HG02623 (cell line): ENCODE measurements at regions not wholly inside any gene's neighbourhood (a gene's known extent, or its start where the extent isn't known, plus 50 kb on each side); places are given as distances from the start of the nearest gene placed in this dataset.
"Not testable (repeated sequence)": the region's sequence is repeated elsewhere in the genome, so short reads cannot be mapped to it uniquely, and the experiment has no call there.

Source experiments
- ATAC-seq: cut with Tn5 transposase; IDR thresholded peaks from one replicate; pipeline ENCODE4 v1.9.1; 2021; ENCODE audit warnings: moderate library complexity; ENCODE audit not compliant: unreplicated experiment

DNA sequence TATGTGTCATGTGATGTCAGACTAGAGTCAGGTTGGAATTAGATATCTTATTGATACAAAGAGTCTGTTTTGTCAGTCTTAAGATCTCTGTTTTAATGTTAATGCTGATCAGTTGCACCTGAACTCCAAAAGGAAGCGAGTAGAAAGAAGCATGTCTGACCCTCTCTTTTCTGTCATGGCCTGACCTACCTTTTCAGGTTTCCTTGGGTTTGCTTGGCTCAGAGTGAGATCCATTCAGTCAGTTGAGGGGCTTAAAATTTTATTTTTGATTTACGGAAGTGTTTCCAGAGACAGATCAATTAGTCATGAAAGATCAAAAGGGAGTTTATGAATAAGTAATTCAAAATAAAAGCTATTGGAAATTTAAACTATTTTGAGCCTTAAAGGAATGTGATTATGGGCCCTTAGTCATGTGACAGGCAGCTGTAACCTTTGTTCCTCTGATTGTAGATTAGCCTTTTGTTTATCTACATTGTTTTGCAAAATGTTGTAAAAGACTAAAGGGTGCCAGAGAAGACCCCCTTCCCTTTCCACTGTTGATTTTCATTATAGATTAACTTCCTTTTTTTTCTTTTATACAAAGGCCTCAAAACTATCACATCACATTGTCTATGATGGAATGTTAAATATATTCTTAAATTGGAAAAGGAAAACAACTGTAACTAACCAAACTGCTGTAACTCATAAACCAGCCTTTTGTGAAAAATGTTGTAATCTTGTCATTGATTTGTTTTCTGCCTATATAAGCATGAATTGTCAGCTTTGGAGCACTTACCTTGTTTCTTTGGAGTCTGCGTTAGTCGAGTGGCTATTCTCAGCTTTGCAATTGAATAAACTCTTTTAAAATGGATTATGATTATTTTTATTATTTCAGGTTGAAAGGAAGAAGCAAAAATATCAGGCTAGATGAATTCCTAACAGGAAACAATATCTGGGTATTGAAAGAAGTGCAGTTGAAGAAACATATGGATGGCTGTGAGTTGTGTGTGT, 195.5 kb upstream of the MBL2 start:
- no peak for ATAC-seq

DNA sequence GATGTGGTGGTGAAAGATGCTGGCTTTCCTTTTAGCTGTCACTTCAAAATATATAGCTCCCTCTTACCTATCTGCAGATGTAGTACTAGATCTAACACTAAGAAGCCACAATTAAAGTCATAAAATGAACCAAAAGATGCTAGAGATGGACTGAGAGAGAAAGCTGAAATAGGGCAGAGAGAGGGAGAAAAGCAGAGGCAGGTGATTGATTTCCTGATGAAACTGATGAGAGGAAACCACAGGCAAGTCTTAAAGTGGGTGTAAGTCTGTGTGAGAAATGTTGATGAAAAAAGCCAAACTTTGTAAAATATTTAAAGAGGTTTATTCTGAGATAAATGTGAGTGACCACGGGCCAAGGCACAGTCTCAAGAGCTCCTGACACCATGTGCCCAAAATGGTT, 194.3 kb upstream of the MBL2 start:
- ATAC-seq, result no peak

DNA sequence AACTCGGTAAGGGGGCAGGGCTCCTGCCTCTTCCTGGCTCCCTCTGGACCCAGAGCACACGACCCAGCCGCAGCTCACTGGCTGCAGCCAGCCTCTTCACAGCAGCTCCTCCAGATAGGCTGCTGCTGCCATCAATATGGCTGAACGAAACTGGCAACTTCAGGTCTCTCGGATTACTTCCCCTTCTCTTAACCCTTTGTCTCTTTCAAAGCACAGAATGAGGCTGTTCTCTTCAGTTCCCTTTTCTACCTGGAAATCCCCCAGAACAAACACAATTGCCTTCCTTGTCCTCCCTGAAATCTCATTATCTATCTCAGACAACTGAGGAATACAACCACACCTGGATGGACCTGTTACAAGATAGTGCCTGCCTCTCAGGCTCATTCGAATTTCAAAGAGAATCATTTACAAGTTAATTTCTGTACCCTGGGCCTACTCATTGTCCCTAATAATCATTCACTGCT, 193.4 kb upstream of the MBL2 start:
- ATAC-seq, result peak; percentile 99

DNA sequence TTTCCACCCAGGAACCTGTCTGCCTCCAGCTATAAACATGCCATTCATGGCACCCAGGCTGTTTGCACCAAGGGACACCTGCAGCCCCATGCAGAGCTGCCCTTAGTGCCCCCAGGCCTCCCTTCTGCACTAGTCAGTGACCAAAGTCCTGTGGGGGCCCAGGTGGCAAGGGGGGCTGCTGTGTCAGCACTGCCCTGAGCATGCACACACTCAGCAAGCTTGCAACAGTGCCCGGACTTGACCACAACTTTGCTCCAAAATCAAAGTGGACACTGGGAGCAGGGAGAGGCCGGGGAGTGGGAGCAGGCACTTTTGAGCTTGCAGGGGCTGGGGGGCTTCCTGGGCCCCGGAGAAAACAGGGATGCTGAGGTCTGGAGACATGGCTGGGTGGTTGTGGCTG, 192.9 kb upstream of the MBL2 start:
- ATAC-seq, result no peak

DNA sequence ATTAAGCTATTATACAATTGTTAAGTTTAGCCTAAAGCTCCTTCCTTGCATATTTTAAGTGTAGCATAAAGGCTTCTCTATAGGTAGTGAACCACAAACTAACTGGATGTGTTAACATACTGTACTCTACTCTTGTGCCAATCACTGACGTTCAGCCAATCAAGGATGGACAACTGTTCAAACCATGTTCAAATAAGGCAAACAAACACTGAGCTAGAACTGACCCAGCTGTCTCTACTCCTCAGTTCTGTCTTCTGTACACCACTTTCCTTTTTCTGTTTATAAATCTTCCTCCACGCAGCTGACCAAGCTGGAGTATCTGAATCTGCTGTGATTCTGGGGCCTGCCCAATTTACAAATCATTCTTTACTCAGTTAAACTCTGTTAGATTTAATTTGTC, 188.7 kb upstream of the MBL2 start:
- ATAC-seq, result no peak

DNA sequence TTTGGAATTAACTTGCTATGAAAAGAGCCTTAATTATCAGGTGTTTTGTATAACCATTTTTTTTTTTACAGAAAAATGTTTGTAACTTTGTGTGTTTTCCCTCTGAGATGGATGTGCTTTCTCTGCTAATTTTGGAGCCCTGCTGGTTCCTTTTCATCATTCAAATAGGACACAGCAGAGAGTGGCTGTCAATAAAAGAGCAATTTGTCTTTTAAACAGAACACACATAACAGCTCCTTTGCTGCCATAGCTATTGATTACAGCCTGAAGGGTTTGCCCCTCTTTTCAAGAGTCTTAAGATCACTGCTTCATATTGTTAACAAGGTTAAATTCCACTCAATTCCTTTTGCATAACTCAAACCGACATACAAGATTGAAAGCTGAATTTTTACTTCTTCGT, 187.2 kb upstream of the MBL2 start:
- ATAC-seq, result no peak

DNA sequence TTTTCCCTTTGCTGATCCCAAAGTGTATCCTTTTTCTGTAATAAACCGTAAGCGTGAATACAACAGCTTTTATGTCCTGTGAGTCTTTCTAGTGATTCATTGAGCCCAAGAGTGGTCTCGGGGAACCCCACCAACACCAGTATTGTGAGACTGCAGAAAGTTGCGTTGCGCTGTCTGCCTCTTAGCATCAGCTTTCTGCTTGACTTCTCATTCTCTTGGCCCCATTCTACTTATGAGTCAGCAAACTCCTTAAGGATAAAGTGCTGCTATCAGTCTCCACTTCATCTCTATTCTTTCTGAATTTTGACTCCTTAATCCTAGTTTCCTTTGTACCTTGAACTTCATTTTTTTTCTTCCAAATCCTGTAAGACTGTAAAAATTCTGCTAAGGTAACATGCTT, 184.3 kb upstream of the MBL2 start:
- ATAC-seq, result no peak

DNA sequence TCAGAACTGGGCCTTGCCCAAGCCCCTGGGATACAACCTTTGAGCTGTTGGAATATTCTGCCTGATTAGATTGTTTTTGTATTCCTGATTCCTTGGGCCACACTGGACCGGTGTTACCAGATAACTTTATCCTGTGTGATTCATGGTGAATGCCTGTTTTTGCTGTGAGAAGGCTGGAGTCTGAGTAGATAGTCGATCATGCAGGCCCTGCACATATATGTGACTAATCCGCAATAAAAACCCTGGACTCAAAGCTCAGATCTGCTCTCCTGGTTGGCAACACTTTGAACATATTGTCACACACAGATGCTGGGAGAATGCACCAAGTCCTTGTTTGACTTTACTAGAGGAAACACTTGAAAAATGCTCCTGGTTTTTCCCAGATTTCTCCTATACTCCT, 183.9 kb upstream of the MBL2 start:
- no peak for ATAC-seq

DNA sequence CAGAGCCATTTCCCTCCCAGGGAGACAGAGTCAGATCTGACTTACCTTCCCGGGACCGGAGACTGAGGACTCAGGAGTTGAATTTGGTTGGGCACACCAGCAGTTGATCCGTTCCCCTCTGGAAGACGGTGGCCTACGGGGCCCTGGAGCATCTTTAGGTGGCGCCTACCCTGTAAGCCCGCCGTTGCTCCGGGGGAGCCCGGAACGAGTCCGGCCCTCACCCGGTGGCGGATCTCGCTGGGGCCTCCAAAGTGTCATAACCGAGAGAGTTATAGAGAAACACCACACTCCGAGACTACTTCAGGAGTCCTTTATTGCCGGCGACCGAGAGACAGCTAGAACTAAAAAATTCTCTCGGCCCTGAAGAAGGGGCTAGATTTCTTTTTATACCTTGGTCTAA, 182.8 kb upstream of the MBL2 start:
- no peak for ATAC-seq

DNA sequence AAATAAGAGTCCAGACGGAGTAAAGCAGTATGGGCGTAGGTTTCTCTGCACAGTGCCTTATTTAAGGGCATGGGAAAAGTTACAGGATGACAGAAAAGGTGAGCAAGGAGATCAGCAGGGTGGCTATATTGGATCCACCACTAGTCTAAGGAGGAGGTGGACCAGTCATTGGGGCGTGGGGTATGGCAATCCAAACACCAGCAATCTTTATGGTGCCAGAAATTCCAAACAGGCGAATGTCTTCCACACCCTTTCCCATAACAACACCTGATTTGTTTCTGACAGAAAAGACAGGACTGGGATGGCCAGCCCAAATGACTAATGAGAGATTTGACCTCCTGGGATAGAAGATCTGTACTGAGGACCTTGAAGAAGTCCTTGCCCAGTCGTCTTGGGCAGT, 181.8 kb upstream of the MBL2 start:
- no peak for ATAC-seq

DNA sequence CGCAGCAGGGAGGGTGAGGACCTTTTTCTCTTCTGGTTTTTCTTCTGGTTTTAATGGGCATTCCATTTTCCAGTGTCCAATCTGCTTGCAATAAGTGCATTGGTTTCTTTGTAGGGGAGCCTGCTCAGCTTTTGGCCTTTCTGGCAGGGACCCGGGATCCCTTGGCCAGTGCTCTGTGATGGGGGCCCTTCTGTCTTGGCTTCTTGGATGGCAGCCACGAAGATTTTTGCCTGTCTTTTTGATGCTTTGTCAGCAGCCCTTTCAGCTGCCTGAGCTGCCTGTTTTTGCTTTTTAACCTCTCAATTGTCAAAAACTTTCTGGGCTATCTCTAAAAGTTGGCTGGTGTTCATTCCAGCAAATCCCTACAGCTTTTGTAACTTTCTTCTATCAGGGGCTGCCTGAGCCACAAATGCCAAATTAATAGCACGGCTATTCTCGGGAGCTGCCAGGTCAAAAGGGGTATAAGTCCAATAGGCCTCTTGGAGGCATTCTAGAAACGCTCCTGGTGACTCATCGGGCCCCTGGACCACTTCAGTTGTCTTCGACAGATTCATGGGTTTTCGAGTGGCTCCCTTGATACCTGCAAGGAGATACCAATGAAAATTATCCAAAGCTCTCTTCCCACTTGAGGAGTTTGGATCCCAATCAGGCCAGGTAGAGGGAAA, 179.9 kb upstream of the MBL2 start:
- ATAC-seq, result no peak

DNA sequence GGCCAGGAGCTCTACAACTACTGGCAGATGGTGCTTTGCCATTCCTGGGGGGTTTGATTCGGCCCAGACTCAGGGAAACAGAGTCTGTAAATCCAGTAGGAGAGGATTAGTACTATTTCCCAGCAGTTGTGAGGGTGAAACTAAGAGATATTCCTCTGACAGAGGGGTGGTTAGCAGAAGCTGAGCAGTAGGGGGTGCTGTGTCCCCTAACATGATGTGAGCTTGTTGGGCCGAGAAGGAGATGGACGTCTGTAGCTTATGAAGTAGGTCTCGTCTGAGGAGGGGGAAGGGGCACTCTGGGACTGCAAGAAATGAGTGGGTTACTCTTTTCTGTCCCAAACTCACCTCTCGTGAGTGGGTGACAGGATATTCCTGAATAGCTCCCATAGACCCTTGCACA, 179.2 kb upstream of the MBL2 start:
- ATAC-seq, result peak; percentile 98

DNA sequence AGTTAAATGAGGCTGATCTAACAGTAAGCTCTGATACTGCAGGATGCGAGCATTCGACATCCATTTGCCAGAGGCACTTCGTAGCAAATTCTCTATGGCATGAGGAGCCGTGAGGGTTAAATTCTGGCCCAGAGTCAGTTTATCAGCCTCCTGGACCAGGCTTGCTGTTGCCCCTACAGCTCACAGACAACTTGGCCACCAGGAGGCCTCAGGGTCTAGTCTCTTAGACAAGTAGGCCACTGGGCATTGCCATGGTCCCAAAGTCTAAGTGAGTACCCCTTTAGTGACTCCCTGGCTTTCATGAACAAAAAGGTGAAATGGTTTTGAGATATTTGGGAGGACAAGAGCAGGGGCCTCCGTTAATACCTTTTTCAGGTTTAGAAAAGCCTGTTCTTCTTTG, 178.0 kb upstream of the MBL2 start:
- no peak for ATAC-seq

DNA sequence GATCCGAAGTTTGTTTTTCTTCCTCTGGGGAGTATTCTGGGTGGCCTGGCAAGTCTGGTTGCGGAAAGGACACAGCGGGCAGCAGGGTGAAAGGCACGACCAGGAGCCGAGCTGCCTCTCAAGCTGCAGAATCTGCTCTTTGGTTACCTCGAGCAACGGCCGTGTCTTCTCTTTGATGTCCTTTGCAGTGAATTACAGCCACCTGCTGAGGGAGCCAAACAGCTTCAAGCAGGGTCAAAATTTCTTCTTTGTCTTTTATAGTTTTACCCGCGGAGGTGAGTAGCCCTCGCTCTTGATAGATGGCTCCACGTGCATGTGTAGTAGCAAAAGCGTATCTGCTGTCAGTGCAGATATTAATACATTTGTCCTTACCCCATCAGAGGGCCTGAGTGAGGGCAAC, 177.3 kb upstream of the MBL2 start:
- no peak for ATAC-seq

DNA sequence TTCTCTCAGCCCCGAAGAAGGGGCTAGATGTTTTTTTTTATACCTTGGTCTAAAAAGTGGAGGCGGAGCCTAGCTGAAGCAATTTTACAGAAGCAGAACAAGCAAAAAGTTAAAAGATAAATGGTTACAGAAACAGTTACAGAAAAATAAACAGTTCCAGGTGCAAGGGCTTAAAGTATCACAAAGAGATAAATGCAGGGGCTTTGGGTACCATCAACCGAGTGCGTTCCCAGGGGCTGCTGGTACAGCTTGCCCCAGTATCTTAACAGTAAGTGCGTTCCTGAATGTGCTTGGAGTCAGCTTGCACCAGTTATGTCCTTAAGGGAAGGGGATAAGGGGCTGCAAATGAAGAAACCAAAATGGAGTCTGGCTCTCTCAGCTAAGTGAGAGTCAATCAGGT, 173.9 kb upstream of the MBL2 start:
- no peak for ATAC-seq

DNA sequence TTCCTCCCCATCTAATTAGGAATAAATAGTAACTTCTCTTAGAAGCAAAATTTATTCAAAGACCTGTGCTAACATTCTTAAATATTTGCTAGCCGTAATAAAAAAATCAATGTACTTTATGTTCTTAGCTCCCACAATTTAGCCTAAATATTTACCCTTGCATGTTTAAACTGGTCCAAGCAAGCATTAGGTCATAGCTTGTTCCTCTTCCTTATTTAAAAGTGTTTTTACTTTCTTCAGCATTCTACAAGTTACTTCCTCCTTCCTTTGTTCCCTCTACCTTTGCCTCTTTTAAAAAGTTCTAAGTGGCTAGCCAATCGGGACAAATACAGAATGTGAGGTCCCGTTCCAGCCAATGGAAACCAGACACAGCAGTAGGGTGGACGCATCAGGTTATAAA, 172.9 kb upstream of the MBL2 start:
- not testable (repeated sequence) for ATAC-seq

DNA sequence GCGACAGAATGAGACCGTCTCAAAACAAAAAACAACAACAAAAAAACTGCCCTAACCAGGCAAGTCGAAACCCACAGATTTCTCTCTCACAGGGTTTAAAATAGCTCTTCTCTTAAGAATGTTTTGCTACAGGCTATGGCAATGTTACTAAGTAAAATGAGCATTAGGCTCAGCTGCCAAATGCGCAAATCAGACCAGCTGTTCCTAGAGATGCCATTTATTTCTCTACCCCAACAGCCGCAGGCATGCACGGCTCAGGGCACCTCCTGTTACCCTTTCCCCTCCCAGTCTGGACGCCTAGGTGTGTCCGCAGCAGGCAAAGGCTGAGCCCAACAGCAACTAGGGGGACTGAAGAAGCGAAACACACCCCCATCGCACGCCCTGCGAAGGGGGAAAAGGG, 168.3 kb upstream of the MBL2 start:
- no peak for ATAC-seq

DNA sequence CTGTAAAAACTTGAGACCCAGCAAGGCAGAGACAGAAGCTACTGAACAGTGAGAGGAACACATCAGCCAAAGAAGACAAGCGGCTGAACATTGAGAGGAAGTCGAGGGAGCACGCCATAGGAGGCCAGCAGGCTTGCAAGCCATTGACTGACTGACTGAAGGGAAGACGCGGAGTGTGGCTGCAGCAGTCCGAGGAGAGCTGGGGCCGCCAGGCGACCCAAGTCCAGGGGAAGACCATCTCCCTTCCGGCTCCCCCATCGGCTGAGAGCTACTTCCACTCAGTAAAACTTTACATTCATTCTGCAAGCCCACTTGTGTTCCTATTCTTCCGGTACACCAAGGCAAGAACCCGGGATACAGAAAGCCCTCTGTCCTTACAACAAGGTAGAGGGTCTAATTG, 167.3 kb upstream of the MBL2 start:
- no peak for ATAC-seq

DNA sequence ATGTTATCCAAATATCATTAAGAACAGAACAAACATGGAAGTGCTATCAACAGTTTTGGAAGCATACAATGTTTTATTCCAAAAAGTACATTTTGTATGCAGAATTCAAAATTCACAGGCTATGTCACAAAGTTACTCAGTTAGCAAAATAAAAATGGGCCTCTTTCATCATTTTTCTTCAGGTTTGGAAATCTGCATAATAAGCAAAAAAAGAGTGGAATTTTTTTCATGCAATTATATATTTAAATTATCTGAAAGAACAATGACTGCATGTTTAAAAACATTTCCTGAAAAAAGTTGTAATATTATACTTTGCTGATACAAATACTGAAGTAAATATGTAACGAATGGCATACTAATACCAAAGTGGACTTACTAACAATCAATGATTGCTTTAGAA, 161.2 kb upstream of the MBL2 start:
- no peak for ATAC-seq

DNA sequence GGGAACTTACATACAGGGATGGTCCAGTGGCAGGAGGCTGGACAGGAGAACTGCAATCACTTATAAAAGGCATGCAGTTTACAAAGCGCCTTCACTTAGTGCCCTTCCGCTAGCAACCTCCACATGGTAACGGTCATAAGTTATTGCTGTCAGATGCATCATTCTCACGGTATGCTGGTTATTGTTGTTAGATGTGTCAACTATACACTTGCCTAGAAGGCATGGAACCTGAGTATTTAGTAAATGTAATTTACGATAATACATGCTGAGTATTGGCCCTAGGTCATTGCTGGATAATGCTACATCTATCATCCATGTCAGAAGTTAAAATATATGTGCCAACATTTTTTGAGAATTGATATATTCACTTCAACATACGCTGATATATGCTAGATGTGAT, 155.1 kb upstream of the MBL2 start:
- no peak for ATAC-seq

DNA sequence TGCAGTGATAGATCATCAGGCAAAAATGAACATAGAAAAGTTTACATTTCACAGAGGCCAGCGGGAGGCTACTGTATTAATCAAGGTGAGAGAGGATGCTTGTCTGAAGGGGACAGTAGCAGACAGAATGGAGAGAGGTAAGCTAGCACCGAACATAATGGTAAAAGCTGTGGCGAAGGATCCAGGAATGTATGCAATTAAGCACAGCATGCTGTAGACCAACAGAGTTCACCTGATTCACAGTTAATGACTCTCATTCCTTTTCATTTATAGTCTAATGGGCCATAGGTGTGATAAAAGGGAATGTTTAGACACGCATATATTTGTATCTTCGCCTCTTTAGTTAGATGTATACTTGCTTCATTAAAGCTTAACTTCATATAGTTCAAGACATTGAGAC, 150.9 kb upstream of the MBL2 start:
- no peak for ATAC-seq

DNA sequence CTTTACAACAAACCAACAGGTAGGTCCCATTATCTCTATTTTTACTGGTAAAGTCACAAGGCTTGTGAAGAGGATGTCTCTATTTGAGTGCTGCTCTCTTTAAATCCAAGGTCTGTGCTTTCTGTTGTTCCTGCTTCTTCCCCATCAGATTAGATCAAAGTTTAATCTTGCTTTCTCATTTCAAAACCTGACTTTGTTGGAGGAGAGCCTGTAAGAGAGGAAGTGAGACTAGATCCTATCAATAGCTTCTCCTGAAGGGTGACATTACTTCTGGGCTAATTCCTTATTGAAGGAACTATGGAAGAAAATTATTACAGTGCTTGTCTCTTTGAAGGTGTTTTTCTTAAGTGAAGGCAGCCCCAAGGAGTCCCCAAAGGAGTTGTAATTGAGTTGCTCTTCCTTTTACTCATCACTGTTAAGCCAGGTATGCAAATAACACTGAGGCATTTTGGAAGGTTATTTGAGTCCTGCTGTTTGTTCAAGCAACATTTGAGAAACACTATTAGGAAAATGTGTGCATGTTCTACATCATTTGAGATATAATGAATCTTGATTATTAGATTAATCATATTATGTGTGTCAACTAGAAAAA, 146.2 kb upstream of the MBL2 start:
- ATAC-seq, result no peak
